ENCODE measurements at regions not wholly inside any gene's neighbourhood (a gene's known extent, or its start where the extent isn't known, plus 50 kb on each side); places are given as distances from the start of the nearest gene placed in this dataset.

DNA sequence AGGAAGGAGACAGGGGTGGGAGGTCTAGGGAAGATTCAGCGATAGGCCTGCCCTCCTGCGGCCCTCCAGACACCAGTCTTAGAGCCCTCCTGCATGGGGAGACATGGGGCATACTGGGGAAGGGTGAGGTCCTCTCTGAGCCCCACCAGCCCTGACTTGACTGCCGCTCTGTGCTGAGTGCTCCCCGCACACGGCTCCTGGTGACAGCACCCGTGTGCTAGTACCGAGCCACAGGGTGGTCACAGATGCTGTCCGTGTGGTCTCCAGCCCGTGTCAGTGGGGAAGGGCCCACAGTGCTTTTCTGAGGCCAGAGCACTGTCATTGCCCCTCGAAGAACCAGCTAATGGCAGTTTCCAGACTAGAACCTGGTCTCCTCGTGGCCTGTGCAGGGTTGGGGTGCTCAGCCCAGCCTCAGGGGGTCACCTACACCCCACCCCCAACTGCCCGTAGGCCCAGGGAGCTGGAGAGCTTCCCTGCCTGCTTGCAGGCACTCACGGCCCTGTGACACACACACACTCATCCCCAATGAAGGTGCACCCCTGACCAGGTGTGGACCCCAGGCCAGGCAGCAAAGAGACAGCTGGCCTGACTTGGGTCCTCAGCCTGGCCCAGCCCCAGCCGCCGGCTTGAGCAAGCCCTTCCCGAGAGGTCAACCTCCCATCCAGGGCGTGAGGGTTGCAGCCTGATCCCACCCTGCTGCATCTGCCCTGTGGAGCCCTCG, 86.0 kb upstream of the RET start:
- no peak for TF ChIP-seq CTCF (conservative IDR thresholded peaks at IDR 0.05)
- no peak for TF ChIP-seq ZFX (IDR thresholded peaks at IDR 0.05)
